HepG2 (cell line): ENCODE measurements at regions not wholly inside any gene's neighbourhood (a gene's known extent, or its start where the extent isn't known, plus 50 kb on each side); places are given as distances from the start of the nearest gene placed in this dataset.
A peak's percentile ranks its signal among the peaks of the same experiment; 100 is the strongest.

ENCODE experiments used
- BORCS8-MEF2B ChIP-seq: sonication (generic); formaldehyde crosslinking; IDR thresholded peaks from 2 replicates; pipeline ENCODE4 v1.8.0; 2022; ENCODE audit warnings: mild to moderate bottlenecking, missing genetic modification reagents
- CBX1 ChIP-seq: IDR thresholded peaks from one replicate; pipeline ENCODE4 v1.6.1; 2016; ENCODE audit warnings: antibody characterized with exemption, low read depth
- MYNN ChIP-seq: sonication (generic); formaldehyde crosslinking; IDR thresholded peaks from 2 replicates; pipeline ENCODE4 v1.4.0; 2020; ENCODE audit warnings: mild to moderate bottlenecking, low read depth, missing genetic modification reagents
- NFATC3 ChIP-seq: sonication (generic); formaldehyde crosslinking; IDR thresholded peaks from 2 replicates; pipeline ENCODE4 v1.5.1; 2020; ENCODE audit warnings: mild to moderate bottlenecking, missing genetic modification reagents
- NFIC ChIP-seq: IDR thresholded peaks from 2 replicates; pipeline ENCODE4 v1.6.1; 2012; ENCODE audit warnings: mild to moderate bottlenecking, low read length, inconsistent platforms
- RELA ChIP-seq: sonication (generic); formaldehyde crosslinking; IDR thresholded peaks from 2 replicates; pipeline ENCODE4 v1.4.0; 2020; ENCODE audit warnings: missing genetic modification reagents
- SOX13 ChIP-seq, 3 experiments: fragments of 450-650 bp in 1 of 3; sonication (generic) in 1 of 3; formaldehyde crosslinking in 1 of 3; IDR thresholded peaks in 2 of 3; conservative IDR thresholded peaks in 1 of 3; 2 replicates each; pipeline versions ENCODE4 v1.5.0 to v1.6.1; 2016 to 2020; ENCODE audit warnings: antibody characterized with exemption in 1 of 3, mild to moderate bottlenecking in 1 of 3, missing compliant biosample characterization in 1 of 3, missing genetic modification reagents in 1 of 3, moderate library complexity in 1 of 3
- SOX6 ChIP-seq, 2 experiments: fragments of 450-650 bp in 1 of 2; sonication (generic) in 1 of 2; formaldehyde crosslinking in 1 of 2; IDR thresholded peaks; 2 replicates each; pipeline versions ENCODE4 v1.4.0 to v1.6.1; 2017 to 2020; ENCODE audit warnings: antibody characterized with exemption in 1 of 2, mild to moderate bottlenecking in 1 of 2, missing genetic modification reagents in 1 of 2
- TF ChIP-seq, protein P1 (sequence below): sonication (generic); formaldehyde crosslinking; IDR thresholded peaks from 2 replicates; pipeline ENCODE4 v1.5.1; 2020; ENCODE audit warnings: mild to moderate bottlenecking, missing genetic modification reagents, moderate library complexity
- TF ChIP-seq, protein P2 (sequence below): sonication (generic); formaldehyde crosslinking; IDR thresholded peaks from 2 replicates; pipeline ENCODE4 v1.4.0; 2020; ENCODE audit warnings: missing genetic modification reagents
- TF ChIP-seq, protein P3 (sequence below): sonication (generic); formaldehyde crosslinking; conservative IDR thresholded peaks from 2 replicates; pipeline ENCODE4 v1.8.1; 2023; ENCODE audit warnings: missing genetic modification reagents
- TF ChIP-seq, protein P4 (sequence below): sonication (generic); formaldehyde crosslinking; IDR thresholded peaks from 2 replicates; pipeline ENCODE4 v1.5.0; 2020; ENCODE audit warnings: mild to moderate bottlenecking, missing genetic modification reagents, borderline replicate concordance
- TF ChIP-seq, protein P5 (sequence below): sonication (generic); formaldehyde crosslinking; IDR thresholded peaks from 2 replicates; pipeline ENCODE4 v1.4.0; 2020; ENCODE audit warnings: missing genetic modification reagents

DNA sequence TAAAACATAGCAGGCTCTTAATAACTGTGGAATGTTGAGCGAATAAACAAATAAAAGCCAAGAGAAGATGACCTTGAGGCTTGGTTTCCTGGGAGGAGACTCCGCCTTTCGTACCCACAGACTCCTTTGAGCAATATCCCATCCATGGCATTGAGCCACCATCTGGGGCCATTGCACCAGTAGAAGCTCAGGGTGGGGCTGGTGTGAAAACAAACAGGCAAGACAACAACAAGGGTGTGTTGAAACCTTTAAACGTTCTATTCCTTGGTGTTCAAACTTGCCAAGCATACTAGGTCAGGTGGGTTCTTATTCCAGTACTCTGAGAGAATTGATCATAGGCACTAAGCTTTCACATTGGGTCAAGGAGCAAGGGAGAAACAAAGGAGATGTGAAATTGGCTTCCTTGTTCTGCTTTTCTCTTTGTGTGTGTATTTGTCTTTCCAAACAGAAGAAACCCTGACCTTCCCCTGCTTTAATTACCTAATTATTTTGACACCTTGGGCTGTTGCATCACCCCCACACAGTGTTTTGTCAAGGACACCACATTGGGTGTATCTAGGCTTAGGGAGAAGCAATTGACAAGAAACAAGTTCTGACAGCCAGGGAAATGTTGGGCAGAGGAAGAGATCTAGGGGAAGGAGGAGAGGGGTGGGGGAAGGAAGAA is 105.1 kb upstream of the BCL6 start (continued):
- TF ChIP-seq RELA (CRISPR knock-in tag) (no peak), NFIC (no peak), SOX6 (IDR thresholded peaks at IDR 0.05) (no peak), SOX6 (CRISPR knock-in tag; IDR thresholded peaks at IDR 0.05) (0 out of 2 replicates have a peak, but pooled peaks have one; percentile 11), SOX13 (IDR thresholded peaks at IDR 0.05) (no peak), SOX13 (CRISPR knock-in tag; conservative IDR thresholded peaks at IDR 0.05 in 1 of 2, IDR thresholded peaks at IDR 0.05 in 1 of 2) (peak in 1 of 2 experiments; percentile 17; a peak in 1 of 4 replicates), NFATC3 (CRISPR knock-in tag) (no peak), BORCS8-MEF2B (no peak), CBX1 (no peak), MYNN (CRISPR knock-in tag) (no peak)
- TF ChIP-seq, protein P1, sequence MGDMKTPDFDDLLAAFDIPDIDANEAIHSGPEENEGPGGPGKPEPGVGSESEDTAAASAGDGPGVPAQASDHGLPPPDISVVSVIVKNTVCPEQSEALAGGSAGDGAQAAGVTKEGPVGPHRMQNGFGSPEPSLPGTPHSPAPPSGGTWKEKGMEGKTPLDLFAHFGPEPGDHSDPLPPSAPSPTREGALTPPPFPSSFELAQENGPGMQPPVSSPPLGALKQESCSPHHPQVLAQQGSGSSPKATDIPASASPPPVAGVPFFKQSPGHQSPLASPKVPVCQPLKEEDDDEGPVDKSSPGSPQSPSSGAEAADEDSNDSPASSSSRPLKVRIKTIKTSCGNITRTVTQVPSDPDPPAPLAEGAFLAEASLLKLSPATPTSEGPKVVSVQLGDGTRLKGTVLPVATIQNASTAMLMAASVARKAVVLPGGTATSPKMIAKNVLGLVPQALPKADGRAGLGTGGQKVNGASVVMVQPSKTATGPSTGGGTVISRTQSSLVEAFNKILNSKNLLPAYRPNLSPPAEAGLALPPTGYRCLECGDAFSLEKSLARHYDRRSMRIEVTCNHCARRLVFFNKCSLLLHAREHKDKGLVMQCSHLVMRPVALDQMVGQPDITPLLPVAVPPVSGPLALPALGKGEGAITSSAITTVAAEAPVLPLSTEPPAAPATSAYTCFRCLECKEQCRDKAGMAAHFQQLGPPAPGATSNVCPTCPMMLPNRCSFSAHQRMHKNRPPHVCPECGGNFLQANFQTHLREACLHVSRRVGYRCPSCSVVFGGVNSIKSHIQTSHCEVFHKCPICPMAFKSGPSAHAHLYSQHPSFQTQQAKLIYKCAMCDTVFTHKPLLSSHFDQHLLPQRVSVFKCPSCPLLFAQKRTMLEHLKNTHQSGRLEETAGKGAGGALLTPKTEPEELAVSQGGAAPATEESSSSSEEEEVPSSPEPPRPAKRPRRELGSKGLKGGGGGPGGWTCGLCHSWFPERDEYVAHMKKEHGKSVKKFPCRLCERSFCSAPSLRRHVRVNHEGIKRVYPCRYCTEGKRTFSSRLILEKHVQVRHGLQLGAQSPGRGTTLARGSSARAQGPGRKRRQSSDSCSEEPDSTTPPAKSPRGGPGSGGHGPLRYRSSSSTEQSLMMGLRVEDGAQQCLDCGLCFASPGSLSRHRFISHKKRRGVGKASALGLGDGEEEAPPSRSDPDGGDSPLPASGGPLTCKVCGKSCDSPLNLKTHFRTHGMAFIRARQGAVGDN (CRISPR knock-in tag), result no peak
- TF ChIP-seq, protein P2, sequence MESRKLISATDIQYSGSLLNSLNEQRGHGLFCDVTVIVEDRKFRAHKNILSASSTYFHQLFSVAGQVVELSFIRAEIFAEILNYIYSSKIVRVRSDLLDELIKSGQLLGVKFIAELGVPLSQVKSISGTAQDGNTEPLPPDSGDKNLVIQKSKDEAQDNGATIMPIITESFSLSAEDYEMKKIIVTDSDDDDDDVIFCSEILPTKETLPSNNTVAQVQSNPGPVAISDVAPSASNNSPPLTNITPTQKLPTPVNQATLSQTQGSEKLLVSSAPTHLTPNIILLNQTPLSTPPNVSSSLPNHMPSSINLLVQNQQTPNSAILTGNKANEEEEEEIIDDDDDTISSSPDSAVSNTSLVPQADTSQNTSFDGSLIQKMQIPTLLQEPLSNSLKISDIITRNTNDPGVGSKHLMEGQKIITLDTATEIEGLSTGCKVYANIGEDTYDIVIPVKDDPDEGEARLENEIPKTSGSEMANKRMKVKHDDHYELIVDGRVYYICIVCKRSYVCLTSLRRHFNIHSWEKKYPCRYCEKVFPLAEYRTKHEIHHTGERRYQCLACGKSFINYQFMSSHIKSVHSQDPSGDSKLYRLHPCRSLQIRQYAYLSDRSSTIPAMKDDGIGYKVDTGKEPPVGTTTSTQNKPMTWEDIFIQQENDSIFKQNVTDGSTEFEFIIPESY (CRISPR knock-in tag), result 0 out of 2 replicates have a peak, but pooled peaks have one; percentile 9
- TF ChIP-seq, protein P3, sequence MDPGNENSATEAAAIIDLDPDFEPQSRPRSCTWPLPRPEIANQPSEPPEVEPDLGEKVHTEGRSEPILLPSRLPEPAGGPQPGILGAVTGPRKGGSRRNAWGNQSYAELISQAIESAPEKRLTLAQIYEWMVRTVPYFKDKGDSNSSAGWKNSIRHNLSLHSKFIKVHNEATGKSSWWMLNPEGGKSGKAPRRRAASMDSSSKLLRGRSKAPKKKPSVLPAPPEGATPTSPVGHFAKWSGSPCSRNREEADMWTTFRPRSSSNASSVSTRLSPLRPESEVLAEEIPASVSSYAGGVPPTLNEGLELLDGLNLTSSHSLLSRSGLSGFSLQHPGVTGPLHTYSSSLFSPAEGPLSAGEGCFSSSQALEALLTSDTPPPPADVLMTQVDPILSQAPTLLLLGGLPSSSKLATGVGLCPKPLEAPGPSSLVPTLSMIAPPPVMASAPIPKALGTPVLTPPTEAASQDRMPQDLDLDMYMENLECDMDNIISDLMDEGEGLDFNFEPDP, result no peak
- TF ChIP-seq, protein P4, sequence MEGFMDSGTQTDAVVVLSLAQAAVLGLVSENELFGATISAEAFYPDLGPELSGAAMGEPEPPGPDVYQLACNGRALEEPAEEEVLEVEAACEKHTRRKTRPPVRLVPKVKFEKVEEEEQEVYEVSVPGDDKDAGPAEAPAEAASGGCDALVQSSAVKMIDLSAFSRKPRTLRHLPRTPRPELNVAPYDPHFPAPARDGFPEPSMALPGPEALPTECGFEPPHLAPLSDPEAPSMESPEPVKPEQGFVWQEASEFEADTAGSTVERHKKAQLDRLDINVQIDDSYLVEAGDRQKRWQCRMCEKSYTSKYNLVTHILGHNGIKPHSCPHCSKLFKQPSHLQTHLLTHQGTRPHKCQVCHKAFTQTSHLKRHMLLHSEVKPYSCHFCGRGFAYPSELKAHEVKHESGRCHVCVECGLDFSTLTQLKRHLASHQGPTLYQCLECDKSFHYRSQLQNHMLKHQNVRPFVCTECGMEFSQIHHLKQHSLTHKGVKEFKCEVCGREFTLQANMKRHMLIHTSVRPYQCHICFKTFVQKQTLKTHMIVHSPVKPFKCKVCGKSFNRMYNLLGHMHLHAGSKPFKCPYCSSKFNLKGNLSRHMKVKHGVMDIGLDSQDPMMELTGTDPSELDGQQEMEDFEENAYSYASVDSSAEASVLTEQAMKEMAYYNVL (CRISPR knock-in tag), result no peak
- TF ChIP-seq, protein P5, sequence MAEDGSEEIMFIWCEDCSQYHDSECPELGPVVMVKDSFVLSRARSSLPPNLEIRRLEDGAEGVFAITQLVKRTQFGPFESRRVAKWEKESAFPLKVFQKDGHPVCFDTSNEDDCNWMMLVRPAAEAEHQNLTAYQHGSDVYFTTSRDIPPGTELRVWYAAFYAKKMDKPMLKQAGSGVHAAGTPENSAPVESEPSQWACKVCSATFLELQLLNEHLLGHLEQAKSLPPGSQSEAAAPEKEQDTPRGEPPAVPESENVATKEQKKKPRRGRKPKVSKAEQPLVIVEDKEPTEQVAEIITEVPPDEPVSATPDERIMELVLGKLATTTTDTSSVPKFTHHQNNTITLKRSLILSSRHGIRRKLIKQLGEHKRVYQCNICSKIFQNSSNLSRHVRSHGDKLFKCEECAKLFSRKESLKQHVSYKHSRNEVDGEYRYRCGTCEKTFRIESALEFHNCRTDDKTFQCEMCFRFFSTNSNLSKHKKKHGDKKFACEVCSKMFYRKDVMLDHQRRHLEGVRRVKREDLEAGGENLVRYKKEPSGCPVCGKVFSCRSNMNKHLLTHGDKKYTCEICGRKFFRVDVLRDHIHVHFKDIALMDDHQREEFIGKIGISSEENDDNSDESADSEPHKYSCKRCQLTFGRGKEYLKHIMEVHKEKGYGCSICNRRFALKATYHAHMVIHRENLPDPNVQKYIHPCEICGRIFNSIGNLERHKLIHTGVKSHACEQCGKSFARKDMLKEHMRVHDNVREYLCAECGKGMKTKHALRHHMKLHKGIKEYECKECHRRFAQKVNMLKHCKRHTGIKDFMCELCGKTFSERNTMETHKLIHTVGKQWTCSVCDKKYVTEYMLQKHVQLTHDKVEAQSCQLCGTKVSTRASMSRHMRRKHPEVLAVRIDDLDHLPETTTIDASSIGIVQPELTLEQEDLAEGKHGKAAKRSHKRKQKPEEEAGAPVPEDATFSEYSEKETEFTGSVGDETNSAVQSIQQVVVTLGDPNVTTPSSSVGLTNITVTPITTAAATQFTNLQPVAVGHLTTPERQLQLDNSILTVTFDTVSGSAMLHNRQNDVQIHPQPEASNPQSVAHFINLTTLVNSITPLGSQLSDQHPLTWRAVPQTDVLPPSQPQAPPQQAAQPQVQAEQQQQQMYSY (CRISPR knock-in tag), result no peak
